ENCODE measurements at regions not wholly inside any gene's neighbourhood (a gene's known extent, or its start where the extent isn't known, plus 50 kb on each side); places are given as distances from the start of the nearest gene placed in this dataset.
"Not testable (repeated sequence)": the region's sequence is repeated elsewhere in the genome, so short reads cannot be mapped to it uniquely, and the experiment has no call there.

DNA sequence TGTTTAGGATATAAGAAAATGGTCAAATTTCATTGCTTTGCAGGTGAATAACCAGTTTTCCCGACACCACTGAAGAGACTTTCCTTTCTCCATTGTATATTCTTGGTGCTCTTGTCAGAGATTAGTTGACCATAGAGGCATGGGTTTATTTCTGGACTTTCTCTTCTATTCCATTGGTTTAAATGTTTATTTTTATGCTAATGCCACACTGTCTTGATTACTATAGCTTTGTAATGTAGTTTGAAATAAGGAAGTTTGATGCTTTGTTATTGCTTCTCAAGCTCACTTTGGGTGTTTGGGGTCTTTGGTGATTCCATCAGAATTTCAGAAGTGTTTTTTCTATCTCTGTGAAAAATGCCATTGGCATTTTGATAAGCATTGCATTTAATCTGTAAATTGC lies 190.0 kb upstream of the SPRY2 start:
- no peak for DNase-seq (ENCODE audit: low spot score)

- no peak for DNase-seq (ENCODE audit: low spot score)
Measured at GRCh38 chr13:80530191-80530590, 189.3 kb upstream of the SPRY2 start.

DNA sequence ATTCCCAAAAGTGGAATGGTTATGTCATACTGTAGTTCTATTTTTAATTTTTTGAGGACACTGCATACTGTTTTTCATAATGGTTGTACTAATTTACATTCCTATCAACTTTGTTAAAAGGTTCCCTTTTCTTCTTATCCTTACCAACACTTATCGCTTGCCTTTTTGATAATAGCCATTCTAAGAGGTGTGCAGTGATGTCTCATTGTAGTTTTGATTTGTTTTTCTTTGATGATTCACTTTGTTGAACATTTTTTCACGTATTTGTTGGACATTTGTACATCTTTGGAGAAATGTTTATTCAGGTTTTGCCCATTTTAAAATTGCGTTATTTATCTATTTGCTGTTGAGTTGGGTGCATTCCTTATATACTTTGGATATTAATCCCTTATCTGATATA lies 188.8 kb upstream of the SPRY2 start:
- no peak for DNase-seq (ENCODE audit: low spot score)

DNA sequence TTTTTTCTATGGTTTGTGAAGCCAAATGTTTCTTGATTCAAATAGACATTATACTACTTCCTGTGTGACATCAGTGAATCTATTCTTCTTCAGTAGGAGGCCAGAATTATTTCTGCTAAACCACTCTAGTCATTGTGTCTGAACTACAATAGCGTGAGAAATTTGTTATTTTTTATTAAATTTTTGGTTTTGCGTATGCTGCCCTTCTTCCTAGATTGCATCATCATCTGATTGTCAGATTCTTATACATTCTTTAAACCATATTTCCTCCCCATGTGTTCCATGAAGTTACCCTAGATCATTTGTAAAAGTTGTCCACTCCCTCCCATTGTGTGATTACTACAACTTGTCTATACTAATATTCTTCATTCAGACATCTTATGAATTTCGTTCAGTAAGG lies 187.8 kb upstream of the SPRY2 start:
- DNase-seq (ENCODE audit: low spot score), result no peak

DNA sequence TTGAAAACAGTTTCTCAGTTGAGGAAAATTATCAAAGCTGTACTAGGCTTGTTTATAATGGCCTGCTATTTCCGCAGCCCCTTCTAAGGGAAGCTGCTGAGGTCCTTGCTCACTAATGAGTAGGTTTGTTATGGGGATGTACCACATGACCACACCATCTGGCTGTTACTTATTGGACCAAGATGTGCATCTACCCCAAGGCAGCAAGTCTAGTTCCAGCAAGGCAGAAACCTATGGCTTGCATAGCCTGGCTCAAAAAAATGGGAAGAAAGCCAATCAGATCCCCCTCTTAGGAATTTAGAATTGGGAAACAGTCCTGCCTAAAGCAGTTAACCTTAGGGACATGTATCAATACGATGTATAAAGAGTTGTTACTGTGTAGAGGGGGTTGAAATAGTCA lies 186.5 kb upstream of the SPRY2 start:
- no peak for DNase-seq (ENCODE audit: low spot score)

DNA sequence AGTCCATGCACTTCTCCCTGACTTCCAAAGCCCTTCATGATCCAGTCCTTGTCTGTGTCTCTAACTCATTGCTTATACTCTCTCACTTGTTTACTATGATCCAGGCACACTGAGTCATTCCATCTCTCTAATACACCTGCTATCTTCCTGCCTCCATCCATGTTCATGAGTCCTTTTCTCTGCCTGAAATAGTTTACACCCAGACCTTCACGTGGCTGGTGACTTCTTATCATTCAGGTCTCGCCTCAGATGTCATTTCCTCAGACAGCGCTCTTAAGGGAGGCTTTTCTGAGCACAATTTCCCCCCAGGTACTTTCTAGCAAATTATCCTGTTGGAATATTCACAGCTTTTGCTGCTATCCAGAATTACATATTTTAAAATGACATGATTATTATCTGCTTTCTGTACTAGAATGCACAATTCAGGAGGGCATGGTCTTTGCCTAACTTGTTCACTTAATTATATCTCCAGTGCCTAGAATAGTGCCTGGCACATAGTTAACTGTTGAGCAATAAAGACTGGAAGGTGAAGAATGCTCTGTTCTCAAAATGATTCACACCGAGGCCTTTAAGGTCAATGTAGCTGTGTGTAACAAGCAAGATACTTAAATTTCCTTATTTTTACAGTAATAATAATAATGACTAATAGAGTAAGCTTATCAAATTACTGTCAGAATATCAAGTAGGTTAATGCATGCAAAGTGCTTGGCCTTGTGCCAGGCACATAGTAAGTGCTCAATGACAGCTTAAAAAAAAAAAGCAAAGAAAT lies 183.7 kb upstream of the SPRY2 start:
- DNase-seq (ENCODE audit: low spot score), result no peak

GRCh38 chr13:80523134-80523533 lies 182.2 kb upstream of the SPRY2 start:
- DNase-seq (ENCODE audit: low spot score), result no peak

DNA sequence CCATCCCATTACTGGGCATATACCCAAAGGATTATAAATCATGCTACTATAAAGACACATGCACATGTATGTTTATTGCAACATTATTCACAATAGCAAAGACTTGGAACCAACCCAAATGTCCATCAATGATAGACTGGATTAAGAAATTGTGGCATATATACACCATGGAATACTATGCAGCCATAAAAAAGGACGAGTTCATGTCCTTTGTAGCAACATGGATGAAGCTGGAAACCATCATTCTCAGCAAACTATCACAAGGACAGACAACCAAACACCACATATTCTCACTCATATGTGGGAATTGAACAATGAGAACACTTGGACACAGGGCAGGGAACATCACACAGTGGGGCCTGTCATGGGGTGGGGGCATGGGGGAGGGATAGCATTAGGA lies 181.5 kb upstream of the SPRY2 start:
- DNase-seq (ENCODE audit: low spot score), result not testable (repeated sequence)

DNA sequence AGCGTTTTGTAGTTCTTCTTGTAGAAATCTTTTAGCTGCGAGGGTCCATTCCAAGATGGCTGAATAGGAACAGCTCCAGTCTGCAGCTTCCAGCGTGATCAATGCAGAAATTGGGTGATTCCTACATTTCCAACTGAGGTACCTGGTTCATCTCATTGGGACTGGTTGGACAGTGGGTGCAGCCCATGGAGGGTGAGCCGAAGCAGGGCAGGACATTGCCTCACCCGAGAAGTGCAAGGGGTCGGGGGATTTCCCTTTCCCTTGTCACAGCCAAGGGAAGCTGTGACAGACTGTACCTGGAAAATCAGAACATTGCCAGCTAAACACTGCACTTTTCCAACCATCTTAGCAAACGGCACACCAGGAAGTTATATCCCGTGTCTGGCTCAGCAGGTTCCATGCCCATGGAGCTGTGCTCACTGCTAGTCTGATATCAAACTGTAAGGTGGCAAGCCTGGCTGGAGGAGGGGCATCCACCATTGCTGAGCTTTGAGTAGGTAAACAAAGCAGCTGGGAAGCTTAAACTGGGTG lies 176.0 kb upstream of the SPRY2 start:
- no peak for DNase-seq (ENCODE audit: low spot score)

DNA sequence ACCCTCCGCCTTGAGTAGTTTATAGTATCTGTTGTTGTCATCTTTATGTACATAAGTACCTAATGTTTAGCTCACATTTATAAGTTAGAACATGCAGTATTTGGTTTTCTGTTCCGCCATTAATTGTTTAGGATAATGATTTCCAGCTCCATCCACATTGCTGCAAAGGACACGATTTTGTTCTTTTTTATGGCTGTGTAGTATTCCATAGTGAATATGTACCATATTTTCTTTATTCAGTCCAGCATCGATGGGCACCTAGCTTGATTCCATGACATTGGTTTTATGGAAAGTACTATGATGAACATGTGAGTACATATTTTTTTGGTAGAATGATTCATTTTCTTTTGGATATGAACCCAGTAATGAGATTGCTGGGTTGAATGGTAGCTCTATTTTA lies 174.4 kb upstream of the SPRY2 start:
- DNase-seq (ENCODE audit: low spot score), result no peak

- DNase-seq (ENCODE audit: low spot score), result no peak
Measured at GRCh38 chr13:80513196-80513595, 172.3 kb upstream of the SPRY2 start.

- no peak for DNase-seq (ENCODE audit: low spot score)
Measured at GRCh38 chr13:80510686-80511085, 169.8 kb upstream of the SPRY2 start.

DNA sequence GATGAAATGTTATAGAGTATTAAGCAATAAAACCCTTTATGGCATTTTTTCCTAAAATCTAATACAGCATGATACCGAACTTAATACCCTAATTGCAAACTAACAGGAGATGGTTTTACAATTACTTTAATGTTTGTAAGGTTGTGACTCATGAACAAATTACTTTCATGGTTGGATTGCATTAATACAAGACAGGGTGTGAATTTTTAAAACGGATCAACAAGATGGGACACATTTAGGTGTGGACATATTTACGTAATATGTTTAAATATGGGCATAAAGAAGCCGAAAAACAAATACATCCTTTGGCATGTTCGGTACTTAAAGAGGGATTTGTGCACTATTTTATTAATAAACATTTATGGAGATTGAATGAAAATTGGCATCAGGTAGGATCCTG lies 168.3 kb upstream of the SPRY2 start:
- no peak for DNase-seq (ENCODE audit: low spot score)

- DNase-seq (ENCODE audit: low spot score), result no peak
Measured at GRCh38 chr13:80508031-80508430, 167.1 kb upstream of the SPRY2 start.

- DNase-seq (ENCODE audit: low spot score), result no peak
Measured at GRCh38 chr13:80504453-80504852, 163.5 kb upstream of the SPRY2 start.

- DNase-seq (ENCODE audit: low spot score), result no peak
Measured at GRCh38 chr13:80502359-80502758, 161.4 kb upstream of the SPRY2 start.

DNA sequence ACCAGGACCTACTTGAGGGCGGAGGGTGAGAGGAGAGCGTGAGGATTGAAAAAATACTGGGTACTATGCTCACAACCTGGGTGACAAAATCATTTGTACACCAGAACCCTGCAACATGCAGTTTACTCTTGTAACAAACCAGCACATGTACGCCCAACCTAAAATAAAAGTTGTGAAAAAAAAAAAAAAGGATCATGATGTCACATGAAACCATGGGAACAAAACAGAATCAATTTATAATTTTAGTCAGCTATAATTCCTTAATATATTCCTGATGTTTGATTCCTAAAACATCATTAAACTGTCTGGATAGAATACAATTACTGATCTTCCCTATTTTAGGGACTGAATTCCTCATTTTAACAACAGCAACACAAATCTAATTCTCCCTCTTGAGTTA lies 160.6 kb upstream of the SPRY2 start:
- no peak for DNase-seq (ENCODE audit: low spot score)

GRCh38 chr13:80499536-80500290 lies 158.8 kb upstream of the SPRY2 start:
- DNase-seq (ENCODE audit: low spot score), result no peak

- DNase-seq (ENCODE audit: low spot score), result no peak
Measured at GRCh38 chr13:80498433-80498832, 157.5 kb upstream of the SPRY2 start.

DNA sequence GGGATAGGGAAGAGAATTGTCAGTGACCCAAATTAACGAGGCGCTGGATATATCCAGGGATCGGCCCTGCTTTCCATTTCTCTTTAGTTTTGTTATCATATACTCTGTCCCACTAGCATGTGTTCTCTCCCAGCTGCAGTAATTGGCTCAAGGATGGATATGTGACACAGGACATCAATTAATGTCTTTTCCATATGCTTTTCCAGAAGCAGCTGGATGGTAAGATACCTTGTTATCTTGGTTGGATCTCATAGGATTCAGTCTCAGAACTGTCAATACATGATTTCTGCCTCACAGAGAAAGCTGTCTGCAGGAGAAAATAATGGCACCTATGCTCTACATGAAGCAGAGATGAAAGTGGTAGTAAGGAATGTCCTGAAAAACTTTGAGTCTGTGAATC lies 157.1 kb upstream of the SPRY2 start:
- DNase-seq (ENCODE audit: low spot score), result no peak

DNA sequence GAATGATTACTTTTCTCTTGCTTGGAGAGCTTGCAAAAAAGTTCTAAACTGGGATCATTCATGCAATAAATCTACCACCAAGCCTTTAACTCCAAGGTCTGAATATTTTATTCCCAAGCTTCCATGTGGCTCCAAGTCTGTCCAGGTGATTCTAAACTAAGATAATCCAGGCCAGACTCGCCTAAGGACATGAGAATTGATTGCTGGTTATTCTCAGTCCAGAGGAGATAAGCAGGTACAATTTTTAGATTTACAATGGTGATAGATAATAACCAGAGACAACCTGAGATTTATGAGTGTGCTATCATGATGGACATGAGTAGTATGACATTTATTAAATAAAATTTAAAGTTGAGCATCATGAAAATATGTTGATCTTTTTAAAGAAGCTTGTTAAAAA lies 156.5 kb upstream of the SPRY2 start:
- DNase-seq (ENCODE audit: low spot score), result no peak

DNA sequence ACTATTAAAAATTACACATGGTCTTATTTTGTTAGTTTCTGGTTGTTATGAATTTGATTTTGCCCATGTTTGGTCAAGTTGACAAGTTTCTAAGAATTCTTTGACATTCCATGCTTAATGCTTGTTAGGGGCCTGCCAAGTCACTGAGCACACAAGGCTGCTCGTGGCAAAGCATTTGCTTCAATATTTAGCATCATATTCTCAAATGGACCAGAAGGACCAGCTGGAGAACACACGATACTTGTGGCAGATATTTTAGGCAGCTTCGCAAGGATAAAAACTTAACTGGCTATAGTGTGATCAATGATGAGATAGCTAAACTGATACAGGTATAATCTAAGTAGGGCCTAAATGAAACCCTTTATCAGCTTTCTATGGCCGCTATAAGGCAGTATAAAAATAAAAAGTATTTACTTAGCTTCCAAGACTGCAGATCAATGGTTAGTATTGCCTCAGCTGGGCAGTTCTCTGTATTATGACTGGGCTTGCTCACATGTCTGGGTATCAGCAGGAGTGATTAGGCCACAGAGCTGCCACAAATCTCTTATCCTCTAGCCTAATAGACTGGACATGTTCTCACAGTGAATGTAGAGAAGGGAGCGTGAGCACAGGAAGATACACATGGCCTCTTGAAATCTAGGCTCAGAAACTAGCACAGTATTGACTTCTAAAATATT lies 155.9 kb upstream of the SPRY2 start:
- DNase-seq (ENCODE audit: low spot score), result no peak
